ENCODE measurements at regions not wholly inside any gene's neighbourhood (a gene's known extent, or its start where the extent isn't known, plus 50 kb on each side); places are given as distances from the start of the nearest gene placed in this dataset.

- no peak for TF ChIP-seq LEF1 (IDR thresholded peaks at IDR 0.05; ENCODE audit: borderline replicate concordance)
- no peak for TF ChIP-seq HDGF (IDR thresholded peaks at IDR 0.05; ENCODE audit: borderline replicate concordance)
- no peak for TF ChIP-seq FOXM1 (IDR thresholded peaks at IDR 0.05; ENCODE audit: borderline replicate concordance)
- no peak for TF ChIP-seq PKNOX1 (IDR thresholded peaks at IDR 0.05)
- TF ChIP-seq SP1 (IDR thresholded peaks at IDR 0.05), result no peak
- no peak for TF ChIP-seq FOXK2 (IDR thresholded peaks at IDR 0.05)
- no peak for TF ChIP-seq TARDBP (IDR thresholded peaks at IDR 0.05)
- no peak for TF ChIP-seq ZNF384 (IDR thresholded peaks at IDR 0.05)
- no peak for TF ChIP-seq SUZ12 (IDR thresholded peaks at IDR 0.05)
- TF ChIP-seq BHLHE40 (IDR thresholded peaks at IDR 0.05; ENCODE audit: borderline replicate concordance), result no peak
- no peak for TF ChIP-seq NFRKB (IDR thresholded peaks at IDR 0.05)
- TF ChIP-seq FOXA1 (IDR thresholded peaks at IDR 0.05), result no peak
- TF ChIP-seq CTBP1 (IDR thresholded peaks at IDR 0.05; ENCODE audit: borderline replicate concordance), result no peak
- TF ChIP-seq L3MBTL2 (conservative IDR thresholded peaks at IDR 0.05), result no peak
Observed at GRCh38 chr6:8170245-8170644, 67.9 kb upstream of the EEF1E1 start.

Data from HEK293T (cell line).